Muscle layer of colon (tissue), 2 donors: ENCODE measurements at regions not wholly inside any gene's neighbourhood (a gene's known extent, or its start where the extent isn't known, plus 50 kb on each side); places are given as distances from the start of the nearest gene placed in this dataset.

ENCODE experiments used
- H3K27ac ChIP-seq: one replicate; pipeline ENCODE4 v1.7.0; 2013; ENCODE audit warnings: low read depth, mild to moderate bottlenecking, low read length, moderate library complexity
- H3K27me3 ChIP-seq, 2 donors: one replicate each; pipeline ENCODE4 v1.7.0; 2013; ENCODE audit warnings: low read length in 2 of 2, mild to moderate bottlenecking in 2 of 2; ENCODE audit not compliant: insufficient read depth in 2 of 2, control insufficient read depth in 1 of 2
- H3K36me3 ChIP-seq: one replicate; pipeline ENCODE4 v1.7.0; 2013; ENCODE audit warnings: mild to moderate bottlenecking, low read length; ENCODE audit not compliant: insufficient read depth
- H3K4me1 ChIP-seq: one replicate; pipeline ENCODE4 v1.7.0; 2013; ENCODE audit warnings: mild to moderate bottlenecking, low read length; ENCODE audit not compliant: insufficient read depth
- H3K4me3 ChIP-seq, 2 donors: one replicate each; pipeline ENCODE4 v1.7.0; 2013; ENCODE audit warnings: low read length in 2 of 2, low read depth in 1 of 2, mild to moderate bottlenecking in 1 of 2, moderate library complexity in 1 of 2
- H3K9ac ChIP-seq: one replicate; pipeline ENCODE4 v1.7.0; 2013; ENCODE audit warnings: low read length
- H3K9me3 ChIP-seq: one replicate; pipeline ENCODE4 v1.7.0; 2013; ENCODE audit warnings: mild to moderate bottlenecking, low read length
- donor health status: abdominal sarcoma.
- donor health status: Adenocarcinoma of cecum.

GRCh38 chr1:183710734-183711133 is 57.6 kb upstream of the APOBEC4 start:
- Histone ChIP-seq H3K4me3 (no peak overlapping the region), H3K9ac (no peak overlapping the region), H3K27ac (no peak overlapping the region), H3K9me3 (no peaks in the 10 kb centered on the region), H3K27me3 (no peaks in the 10 kb centered on the region), H3K36me3 (no peaks in the 10 kb centered on the region), H3K4me1 (peaks cover 16% of the 10 kb centered on the region)

GRCh38 chr1:183710333-183710732 is 57.2 kb upstream of the APOBEC4 start:
- Histone ChIP-seq H3K9me3 (no peaks in the 10 kb centered on the region), H3K27me3 (no peaks in the 10 kb centered on the region), H3K4me1 (peaks cover 16% of the 10 kb centered on the region), H3K9ac (no peak overlapping the region), H3K27ac (no peak overlapping the region), H3K4me3 (no peak overlapping the region), H3K36me3 (no peaks in the 10 kb centered on the region)

GRCh38 chr1:183704131-183704530 is 51.0 kb upstream of the APOBEC4 start:
- Histone ChIP-seq H3K9ac (no peak overlapping the region), H3K4me1 (no peaks in the 10 kb centered on the region), H3K4me3 (no peak overlapping the region), H3K36me3 (no peaks in the 10 kb centered on the region), H3K27ac (no peak overlapping the region), H3K27me3 (no peaks in the 10 kb centered on the region), H3K9me3 (no peaks in the 10 kb centered on the region)
